Iris pigment epithelial cell (primary cell): ENCODE measurements at regions not wholly inside any gene's neighbourhood (a gene's known extent, or its start where the extent isn't known, plus 50 kb on each side); places are given as distances from the start of the nearest gene placed in this dataset.

Source experiments
- DNase-seq: peaks from one replicate; pipeline ENCODE4 v3.0.0-alpha.2; 2011; ENCODE audit warnings: low read depth

GRCh38 chr20:17858450-17859001, 110.1 kb downstream of the SNX5 start:
- DNase-seq: no peak

GRCh38 chr20:17857639-17858449, 110.8 kb downstream of the SNX5 start:
- DNase-seq: no peak

GRCh38 chr20:17856837-17857605, 111.6 kb downstream of the SNX5 start:
- no peak for DNase-seq

- no peak for DNase-seq
Observed at GRCh38 chr20:17856024-17856564, 112.5 kb downstream of the SNX5 start.

GRCh38 chr20:17854307-17854903, 114.2 kb downstream of the SNX5 start:
- peak; percentile 55 for DNase-seq

GRCh38 chr20:17852323-17852722, 116.3 kb downstream of the SNX5 start:
- DNase-seq: no peak

- DNase-seq: no peak
Observed at GRCh38 chr20:17850684-17851026, 117.9 kb downstream of the SNX5 start.

GRCh38 chr20:17849901-17850683, 118.5 kb downstream of the SNX5 start:
- peak; percentile 98 for DNase-seq

- DNase-seq: no peak
Observed at GRCh38 chr20:17849138-17849900, 119.3 kb downstream of the SNX5 start.

- no peak for DNase-seq
Observed at GRCh38 chr20:17848249-17849048, 120.1 kb downstream of the SNX5 start.

GRCh38 chr20:17845701-17846475, 122.7 kb downstream of the SNX5 start:
- peak; percentile 48 for DNase-seq

GRCh38 chr20:17844549-17845298, 123.9 kb downstream of the SNX5 start:
- no peak for DNase-seq

- no peak for DNase-seq
Observed at GRCh38 chr20:17844133-17844429, 124.5 kb downstream of the SNX5 start.

- peak; percentile 94 for DNase-seq
Observed at GRCh38 chr20:17843246-17844132, 125.1 kb downstream of the SNX5 start.

GRCh38 chr20:17841751-17842215, 126.8 kb downstream of the SNX5 start:
- DNase-seq: peak; percentile 62

- DNase-seq: no peak
Observed at GRCh38 chr20:17840423-17840822, 128.2 kb downstream of the SNX5 start.

GRCh38 chr20:17838921-17839320, 129.7 kb downstream of the SNX5 start:
- DNase-seq: no peak

- DNase-seq: no peak
Observed at GRCh38 chr20:17837179-17837578, 131.4 kb downstream of the SNX5 start.
